ENCODE measurements at regions not wholly inside any gene's neighbourhood (a gene's known extent, or its start where the extent isn't known, plus 50 kb on each side); places are given as distances from the start of the nearest gene placed in this dataset.

GRCh38 chr14:85214471-85214870, 315.5 kb upstream of the FLRT2 start:
- H4K20me1 ChIP-seq (replicated peaks; ENCODE audit: control insufficient read depth, extremely low read depth, insufficient read depth, low read length), result no peaks in the 10 kb centered on the region
- no peak overlapping the region for H3K4me3 ChIP-seq (replicated peaks in 1 of 3; ENCODE audit: insufficient read depth in 1 of 3, low read depth in 1 of 3, low read length in 3 of 3)
- no peaks in the 10 kb centered on the region for H3K9me1 ChIP-seq (replicated peaks; ENCODE audit: control insufficient read depth, extremely low read depth, insufficient read depth, low read length)
- TF ChIP-seq GATA2 (IDR thresholded peaks at IDR 0.05; ENCODE audit: insufficient read depth, insufficient read length, low read depth, low read length) (peak; percentile 62), EZH2 (IDR thresholded peaks at IDR 0.05; ENCODE audit: borderline replicate concordance, low read depth, low read length, severe bottlenecking) (no peak)
- BruUV-seq (replicated peaks), result no TSS peak
- no peaks in the 10 kb centered on the region for H3K4me1 ChIP-seq (ENCODE audit: control insufficient read depth, extremely low read depth, insufficient read depth, low read length)
- FAIRE-seq, result no peak
- H3K9me3 ChIP-seq (replicated peaks; ENCODE audit: control insufficient read depth, insufficient read depth, low read length), result no peaks in the 10 kb centered on the region
- H2AFZ ChIP-seq (ENCODE audit: low read depth, low read length), result no peak overlapping the region
- H3K79me2 ChIP-seq (ENCODE audit: control insufficient read depth, insufficient read depth, low read length), result no peaks in the 10 kb centered on the region
- ChIA-PET POLR2A (no interaction called here), CTCF (interaction anchor here (0.6 kb wide), 1 partner anchor 49 kb away, joined by 3 read pairs; no protein-coding TSS in a partner anchor)
- dilution Hi-C loops (cut with MboI; ENCODE audit: extremely low pct_ligation_motif_present, low sequenced_read_pairs) (no loop called here), intact Hi-C loops (cut with micrococcal nuclease) (no loop called here)
- H3K27me3 ChIP-seq (ENCODE audit: control insufficient read depth in 2 of 2, insufficient read depth in 2 of 2, low read length in 2 of 2), result no peaks in the 10 kb centered on the region
- H3K9ac ChIP-seq (replicated peaks; ENCODE audit: extremely low read depth, insufficient read depth, low read length), result no peak overlapping the region
- no peak for DNase-seq (ENCODE audit: low read depth, low spot score)
- H3K27ac ChIP-seq (ENCODE audit: insufficient read depth, low read depth, low read length), result no peak overlapping the region
- no peak overlapping the region for H3K4me2 ChIP-seq (ENCODE audit: insufficient read depth, low read length)
- no peaks in the 10 kb centered on the region for H3K36me3 ChIP-seq (ENCODE audit: control insufficient read depth in 2 of 2, extremely low read depth in 1 of 2, insufficient read depth in 2 of 2, low read length in 2 of 2)

- BruUV-seq (replicated peaks), result no TSS peak
- DNase-seq (ENCODE audit: low read depth, low spot score) (no peak), FAIRE-seq (no peak)
- dilution Hi-C loops (cut with MboI; ENCODE audit: extremely low pct_ligation_motif_present, low sequenced_read_pairs), result no loop called here
- ChIA-PET POLR2A (no interaction called here), CTCF (interaction anchor here (1.4 kb wide), 1 partner anchor 103 kb away, joined by 3 read pairs; no protein-coding TSS in a partner anchor)
- H3K4me2 ChIP-seq (ENCODE audit: insufficient read depth, low read length), result no peak overlapping the region
- H3K27me3 ChIP-seq (ENCODE audit: control insufficient read depth in 2 of 2, insufficient read depth in 2 of 2, low read length in 2 of 2), result no peaks in the 10 kb centered on the region
- TF ChIP-seq MAX (IDR thresholded peaks at IDR 0.05; ENCODE audit: insufficient read depth, insufficient read length) (no peak), POLR2AphosphoS5 (IDR thresholded peaks at IDR 0.05; ENCODE audit: insufficient read depth, low read depth, low read length) (no peak), FOS (IDR thresholded peaks at IDR 0.05; ENCODE audit: borderline replicate concordance, insufficient read depth, low read length) (no peak), CTCF (IDR thresholded peaks at IDR 0.05; ENCODE audit: extremely low read depth in 1 of 2, insufficient read depth in 1 of 2, low read depth in 1 of 2, low read length in 2 of 2) (no peak), POLR2A (IDR thresholded peaks at IDR 0.05; ENCODE audit: low read depth, low read length) (no peak)
- H3K4me1 ChIP-seq (ENCODE audit: control insufficient read depth, extremely low read depth, insufficient read depth, low read length), result no peaks in the 10 kb centered on the region
- intact Hi-C loops (cut with micrococcal nuclease), result no loop called here
- no peaks in the 10 kb centered on the region for H3K36me3 ChIP-seq (ENCODE audit: control insufficient read depth in 2 of 2, extremely low read depth in 1 of 2, insufficient read depth in 2 of 2, low read length in 2 of 2)
- no peaks in the 10 kb centered on the region for H3K79me2 ChIP-seq (ENCODE audit: control insufficient read depth, insufficient read depth, low read length)
- H3K4me3 ChIP-seq (replicated peaks in 1 of 3; ENCODE audit: insufficient read depth in 1 of 3, low read depth in 1 of 3, low read length in 3 of 3), result no peak overlapping the region
- no peaks in the 10 kb centered on the region for H3K9me1 ChIP-seq (replicated peaks; ENCODE audit: control insufficient read depth, extremely low read depth, insufficient read depth, low read length)
- no peaks in the 10 kb centered on the region for H3K9me3 ChIP-seq (replicated peaks; ENCODE audit: control insufficient read depth, insufficient read depth, low read length)
- no peaks in the 10 kb centered on the region for H4K20me1 ChIP-seq (replicated peaks; ENCODE audit: control insufficient read depth, extremely low read depth, insufficient read depth, low read length)
- H3K27ac ChIP-seq (ENCODE audit: insufficient read depth, low read depth, low read length), result no peak overlapping the region
- no peak overlapping the region for H2AFZ ChIP-seq (ENCODE audit: low read depth, low read length)
- H3K9ac ChIP-seq (replicated peaks; ENCODE audit: extremely low read depth, insufficient read depth, low read length), result no peak overlapping the region
These were observed 312.5 kb upstream of the FLRT2 start for GRCh38 chr14:85217412-85217811.
